ENCODE measurements at regions not wholly inside any gene's neighbourhood (a gene's known extent, or its start where the extent isn't known, plus 50 kb on each side); places are given as distances from the start of the nearest gene placed in this dataset.

- 47 to 72% (median 61%) methylated on average over 6 of the region's 6 CpGs for WGBS, 4 donors
- Histone ChIP-seq H3K27ac (no peak overlapping the region), H3K27me3 (no peaks in the 10 kb centered on the region), H3K4me3 (no peak overlapping the region), H3K4me1 (peaks cover 0 to 2% (median 0%) of the 10 kb centered on the region in 12 donors), H3K36me3 (no peaks in the 10 kb centered on the region), H3K9me3 (no peaks in the 10 kb centered on the region)
- no peak for TF ChIP-seq POLR2A (IDR thresholded peaks at IDR 0.05)
- TF ChIP-seq, protein P1, sequence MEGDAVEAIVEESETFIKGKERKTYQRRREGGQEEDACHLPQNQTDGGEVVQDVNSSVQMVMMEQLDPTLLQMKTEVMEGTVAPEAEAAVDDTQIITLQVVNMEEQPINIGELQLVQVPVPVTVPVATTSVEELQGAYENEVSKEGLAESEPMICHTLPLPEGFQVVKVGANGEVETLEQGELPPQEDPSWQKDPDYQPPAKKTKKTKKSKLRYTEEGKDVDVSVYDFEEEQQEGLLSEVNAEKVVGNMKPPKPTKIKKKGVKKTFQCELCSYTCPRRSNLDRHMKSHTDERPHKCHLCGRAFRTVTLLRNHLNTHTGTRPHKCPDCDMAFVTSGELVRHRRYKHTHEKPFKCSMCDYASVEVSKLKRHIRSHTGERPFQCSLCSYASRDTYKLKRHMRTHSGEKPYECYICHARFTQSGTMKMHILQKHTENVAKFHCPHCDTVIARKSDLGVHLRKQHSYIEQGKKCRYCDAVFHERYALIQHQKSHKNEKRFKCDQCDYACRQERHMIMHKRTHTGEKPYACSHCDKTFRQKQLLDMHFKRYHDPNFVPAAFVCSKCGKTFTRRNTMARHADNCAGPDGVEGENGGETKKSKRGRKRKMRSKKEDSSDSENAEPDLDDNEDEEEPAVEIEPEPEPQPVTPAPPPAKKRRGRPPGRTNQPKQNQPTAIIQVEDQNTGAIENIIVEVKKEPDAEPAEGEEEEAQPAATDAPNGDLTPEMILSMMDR (IDR thresholded peaks at IDR 0.05), result no peak
- intact Hi-C loops (cut with DNase I), result no loop called here
- ATAC-seq (no peak), DNase-seq (no peak)
These were observed 314.2 kb downstream of the FOXL1 start for GRCh38 chr16:86892509-86892908.

DNA sequence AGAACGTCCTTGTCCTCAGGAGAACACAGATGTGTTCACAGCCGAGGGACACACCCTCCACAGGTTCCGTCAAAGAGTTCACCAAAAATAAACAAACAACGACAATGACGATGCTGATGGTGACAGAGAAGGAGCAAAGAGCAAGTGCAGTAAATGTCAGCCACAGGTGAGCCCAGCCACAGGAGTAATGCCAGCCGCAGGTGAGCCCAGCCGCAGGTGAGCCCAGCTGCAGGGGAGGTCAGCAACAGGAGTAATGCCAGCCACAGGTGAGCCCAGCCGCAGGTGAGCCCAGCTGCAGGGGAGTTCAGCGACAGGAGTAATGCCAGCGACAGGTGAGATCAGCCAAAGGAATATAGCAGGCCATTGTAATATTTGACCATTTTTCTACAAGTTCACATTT is 315.2 kb downstream of the FOXL1 start:
- no peak for DNase-seq
- H3K4me1 ChIP-seq, result peaks cover 0 to 2% (median 0%) of the 10 kb centered on the region in 12 donors
- intact Hi-C loops (cut with DNase I), result no loop called here
- no peaks in the 10 kb centered on the region for H3K27me3 ChIP-seq
- no peaks in the 10 kb centered on the region for H3K9me3 ChIP-seq
- no peak for TF ChIP-seq POLR2A (IDR thresholded peaks at IDR 0.05)
- TF ChIP-seq, protein P1 (IDR thresholded peaks at IDR 0.05), result no peak
- no peak overlapping the region for H3K4me3 ChIP-seq
- no peaks in the 10 kb centered on the region for H3K36me3 ChIP-seq
- no peak overlapping the region for H3K27ac ChIP-seq
- no peak for ATAC-seq
- 89 to 94% (median 94%) methylated on average over 10 of the region's 10 CpGs for WGBS, 4 donors

- no peak for TF ChIP-seq POLR2A (IDR thresholded peaks at IDR 0.05)
- TF ChIP-seq, protein P1 (IDR thresholded peaks at IDR 0.05), result no peak
- Histone ChIP-seq H3K4me1 (peaks cover 0 to 2% (median 0%) of the 10 kb centered on the region in 12 donors), H3K36me3 (no peaks in the 10 kb centered on the region), H3K9me3 (no peaks in the 10 kb centered on the region), H3K27ac (no peak overlapping the region), H3K27me3 (no peaks in the 10 kb centered on the region), H3K4me3 (no peak overlapping the region)
- ATAC-seq (no peak), DNase-seq (peak in 1 of 5 donors; percentile 31)
- intact Hi-C loops (cut with DNase I), result no loop called here
- WGBS, 4 donors, result 84 to 93% (median 93%) methylated on average over 18 to 24 of the region's 24 CpGs
These were observed 315.7 kb downstream of the FOXL1 start for GRCh38 chr16:86894029-86894567.

DNA sequence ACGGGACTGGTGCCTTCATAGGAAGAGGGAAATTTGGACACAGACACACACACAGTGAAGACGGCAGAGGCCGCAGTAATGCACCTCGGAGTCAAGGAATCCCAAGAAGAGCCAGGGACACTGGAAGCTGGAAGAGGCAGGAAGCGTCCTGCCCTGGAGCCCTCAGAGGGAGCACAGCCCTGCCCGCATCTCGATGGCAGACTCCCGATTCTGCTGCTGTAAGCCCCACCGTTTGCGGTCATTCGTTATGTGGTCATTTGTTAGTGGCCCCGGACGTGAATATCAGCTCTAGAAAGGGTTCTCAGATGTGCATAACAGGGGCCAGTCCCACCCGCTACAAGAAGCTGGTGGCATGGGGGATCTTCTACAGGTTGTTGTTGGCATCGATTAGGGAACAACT is 316.6 kb downstream of the FOXL1 start:
- Histone ChIP-seq H3K36me3 (no peaks in the 10 kb centered on the region), H3K9me3 (no peaks in the 10 kb centered on the region), H3K27me3 (no peaks in the 10 kb centered on the region), H3K4me1 (peaks cover 0 to 2% (median 0%) of the 10 kb centered on the region in 12 donors), H3K4me3 (no peak overlapping the region), H3K27ac (no peak overlapping the region)
- intact Hi-C loops (cut with DNase I), result no loop called here
- WGBS, 4 donors, result 84 to 89% (median 88%) methylated on average over 11 to 15 of the region's 15 CpGs
- TF ChIP-seq POLR2A (IDR thresholded peaks at IDR 0.05), result no peak
- TF ChIP-seq, protein P1 (IDR thresholded peaks at IDR 0.05), result no peak
- no peak for DNase-seq
- ATAC-seq, result no peak

All from heart left ventricle (tissue), 16 donors.